Heart right ventricle (tissue), 16 donors: ENCODE measurements at regions not wholly inside any gene's neighbourhood (a gene's known extent, or its start where the extent isn't known, plus 50 kb on each side); places are given as distances from the start of the nearest gene placed in this dataset.
A peak's percentile ranks its signal among the peaks of the same experiment; 100 is the strongest.

Source experiments
- ATAC-seq, 8 donors: fragments of 200-7000 bp; cut with Tn5 transposase; one replicate each; pipeline ENCODE4 v1.9.1; 2020; ENCODE audit warnings: mild to moderate bottlenecking in 8 of 8, moderate library complexity in 8 of 8, moderate number of reproducible peaks in 1 of 8
- DNase-seq, 2 donors: peaks; one replicate each; pipeline ENCODE4 v3.0.0-alpha.2; 2020
- H3K27ac ChIP-seq, 10 donors: fragments of 200-600 bp; sonication (generic) in 2 of 10; one replicate each; pipeline versions ENCODE4 v1.5.0 to v1.8.0; 2020 to 2022; ENCODE audit warnings: mild to moderate bottlenecking in 3 of 10
- H3K27me3 ChIP-seq, 7 donors: fragments of 200-600 bp; one replicate each; pipeline ENCODE4 v1.8.0; 2021 to 2022; ENCODE audit warnings: mild to moderate bottlenecking in 2 of 7
- H3K36me3 ChIP-seq, 9 donors: fragments of 200-600 bp; sonication (generic) in 1 of 9; one replicate each; pipeline versions ENCODE4 v1.5.0 to v1.8.0; 2020 to 2022; ENCODE audit warnings: mild to moderate bottlenecking in 2 of 9
- H3K4me1 ChIP-seq, 9 donors: fragments of 200-600 bp; sonication (generic) in 1 of 9; one replicate each; pipeline versions ENCODE4 v1.5.0 to v1.8.0; 2020 to 2022; ENCODE audit warnings: mild to moderate bottlenecking in 4 of 9
- H3K4me3 ChIP-seq, 10 donors: fragments of 200-600 bp; sonication (generic) in 2 of 10; one replicate each; pipeline versions ENCODE4 v1.5.0 to v1.8.0; 2020 to 2022; ENCODE audit warnings: mild to moderate bottlenecking in 7 of 10, moderate library complexity in 2 of 10
- H3K9me3 ChIP-seq, 11 donors: fragments of 200-600 bp in 10 of 11; sonication (generic) in 2 of 11; one replicate each; pipeline versions ENCODE4 v1.5.0 to v1.8.0; 2013 to 2022; ENCODE audit warnings: mild to moderate bottlenecking in 2 of 11, control low read depth in 1 of 11, moderate library complexity in 1 of 11
- CTCF ChIP-seq, 9 donors: fragments of 200-600 bp; sonication (generic) in 2 of 9; IDR thresholded peaks; one replicate each; pipeline versions ENCODE4 v1.5.0 to v1.8.0; 2021 to 2022; ENCODE audit warnings: antibody characterized with exemption in 9 of 9, mild to moderate bottlenecking in 5 of 9, moderate library complexity in 1 of 9
- WGBS, 2 donors: extraction: QIAGEN DNeasy Blood & Tissue Kit; methylation state at CpG; one replicate each; pipeline ENCODE4 v1.1.7; 2013; ENCODE audit warnings: inconsistent platforms in 1 of 2; 5-methylcytosine and 5-hydroxymethylcytosine counted together
- intact Hi-C, 10 donors: fragments of 100-400 bp; cut with DNase I; formaldehyde crosslinking; loops; one replicate each; pipeline versions ENCODE4 v1.11.1 to v1.14.2; 2022
- donor health status: Arrhythmogenic right ventricular cardiomyopathy.
- donor health status: ischemic (EF 13 %, LVEDD 7.1; RV severe dilation, severe dysfunction).
- donor health status: healthy with polysubstance abuse.
- donor health status: DM: no; HTN: yes; CAD: no.
- donor health status: DM: no; HTN: no; CAD: no.
- donor health status: ischemic (EF 25% LVEDD 6.9; RV normal size, moderate dysfunction).
- donor health status: ischemic (EF 25% LVEDD 5.7; RV mildly dilated, moderate dysfunction).
- donor health status: healthy.
- donor health status: DM: yes; HTN: yes; CAD: no.
- donor health status: Ischemic cardiomyopathy.
- donor health status: ischemic (EF 35%, LVEDD 5.7; RV mildly dilated, moderate dysfunction).
- donor health status: nonischemic (EF 11% LVEDD 7.7; RV severe dilation, severe dysfunction).
- donor health status: DM: yes; HTN: yes; CAD: no.
- donor health status: PGD.
- donor health status: ischemic (EF 29% LVEDD 5.4; RV normal size, mild dysfunction).
- donor health status: nonischemic (EF 23%, LVEDD 6.1; RV moderate dilation, normal function).

- WGBS, 2 donors = 91 to 95% methylated on average over 3 of the region's 3 CpGs
- no peak for TF ChIP-seq CTCF (IDR thresholded peaks at IDR 0.05)
- intact Hi-C loops = no loop called here
- H3K27ac ChIP-seq = peak overlapping the region in 2 of 10 donors; percentile 51 to 77
- H3K4me3 ChIP-seq = no peak overlapping the region
- no peak for ATAC-seq
- no peaks in the 10 kb centered on the region for H3K36me3 ChIP-seq
- H3K4me1 ChIP-seq = peaks cover 0 to 26% (median 11%) of the 10 kb centered on the region in 9 donors
- no peak for DNase-seq
- H3K9me3 ChIP-seq = no peaks in the 10 kb centered on the region
- no peaks in the 10 kb centered on the region for H3K27me3 ChIP-seq
These were observed 176.2 kb downstream of the JCAD start for GRCh38 chr10:29883231-29883630.

- DNase-seq (peak in 1 of 2 donors; percentile 35), ATAC-seq (no peak)
- 65 to 77% methylated on average over 7 of the region's 7 CpGs for WGBS, 2 donors
- no peaks in the 10 kb centered on the region for H3K36me3 ChIP-seq
- H3K9me3 ChIP-seq = no peaks in the 10 kb centered on the region
- no peak for TF ChIP-seq CTCF (IDR thresholded peaks at IDR 0.05)
- peaks cover 0 to 31% (median 13%) of the 10 kb centered on the region in 9 donors for H3K4me1 ChIP-seq
- H3K27ac ChIP-seq = peak overlapping the region in 5 of 10 donors; percentile 16 to 77 (median 49)
- intact Hi-C loops = no loop called here
- H3K4me3 ChIP-seq = no peak overlapping the region
- H3K27me3 ChIP-seq = no peaks in the 10 kb centered on the region
These were observed 176.6 kb downstream of the JCAD start for GRCh38 chr10:29882766-29883165.

- TF ChIP-seq CTCF (IDR thresholded peaks at IDR 0.05) = no peak
- no peak overlapping the region for H3K4me3 ChIP-seq
- H3K36me3 ChIP-seq = no peaks in the 10 kb centered on the region
- H3K4me1 ChIP-seq = peaks cover 0 to 39% (median 14%) of the 10 kb centered on the region in 9 donors
- intact Hi-C loops = no loop called here
- H3K27ac ChIP-seq = peak overlapping the region in 7 of 10 donors; percentile 10 to 77 (median 39)
- WGBS, 2 donors = 81 to 84% methylated on average over 5 of the region's 5 CpGs
- H3K9me3 ChIP-seq = no peaks in the 10 kb centered on the region
- ATAC-seq (peak in 1 of 8 donors; percentile 15), DNase-seq (no peak)
- H3K27me3 ChIP-seq = no peaks in the 10 kb centered on the region
These were observed 177.6 kb downstream of the JCAD start for GRCh38 chr10:29881811-29882210.

- ATAC-seq (peak; percentile 59 to 75 (median 66)), DNase-seq (peak in 1 of 2 donors; percentile 28)
- intact Hi-C loops = no loop called here
- Histone ChIP-seq H3K4me1 (peaks cover 0 to 44% (median 14%) of the 10 kb centered on the region in 9 donors), H3K4me3 (no peak overlapping the region), H3K27me3 (no peaks in the 10 kb centered on the region), H3K36me3 (no peaks in the 10 kb centered on the region), H3K27ac (peak overlapping the region in 7 of 10 donors; percentile 10 to 77 (median 39)), H3K9me3 (no peaks in the 10 kb centered on the region)
- TF ChIP-seq CTCF (IDR thresholded peaks at IDR 0.05) = no peak
- 79 to 81% methylated on average over 9 of the region's 9 CpGs for WGBS, 2 donors
These were observed 178.0 kb downstream of the JCAD start for GRCh38 chr10:29881336-29881771.
